SKM-1 treated with dmso at 0.1 percent for 144 hours (cell line): ENCODE measurements at regions not wholly inside any gene's neighbourhood (a gene's known extent, or its start where the extent isn't known, plus 50 kb on each side); places are given as distances from the start of the nearest gene placed in this dataset.
"Not testable (repeated sequence)": the region's sequence is repeated elsewhere in the genome, so short reads cannot be mapped to it uniquely, and the experiment has no call there.

Experiments used
- DNase-seq: peaks from one replicate; lab custom pipeline; 2025; ENCODE audit not compliant: unreplicated experiment; lab: John Stamatoyannopoulos, UW

DNA sequence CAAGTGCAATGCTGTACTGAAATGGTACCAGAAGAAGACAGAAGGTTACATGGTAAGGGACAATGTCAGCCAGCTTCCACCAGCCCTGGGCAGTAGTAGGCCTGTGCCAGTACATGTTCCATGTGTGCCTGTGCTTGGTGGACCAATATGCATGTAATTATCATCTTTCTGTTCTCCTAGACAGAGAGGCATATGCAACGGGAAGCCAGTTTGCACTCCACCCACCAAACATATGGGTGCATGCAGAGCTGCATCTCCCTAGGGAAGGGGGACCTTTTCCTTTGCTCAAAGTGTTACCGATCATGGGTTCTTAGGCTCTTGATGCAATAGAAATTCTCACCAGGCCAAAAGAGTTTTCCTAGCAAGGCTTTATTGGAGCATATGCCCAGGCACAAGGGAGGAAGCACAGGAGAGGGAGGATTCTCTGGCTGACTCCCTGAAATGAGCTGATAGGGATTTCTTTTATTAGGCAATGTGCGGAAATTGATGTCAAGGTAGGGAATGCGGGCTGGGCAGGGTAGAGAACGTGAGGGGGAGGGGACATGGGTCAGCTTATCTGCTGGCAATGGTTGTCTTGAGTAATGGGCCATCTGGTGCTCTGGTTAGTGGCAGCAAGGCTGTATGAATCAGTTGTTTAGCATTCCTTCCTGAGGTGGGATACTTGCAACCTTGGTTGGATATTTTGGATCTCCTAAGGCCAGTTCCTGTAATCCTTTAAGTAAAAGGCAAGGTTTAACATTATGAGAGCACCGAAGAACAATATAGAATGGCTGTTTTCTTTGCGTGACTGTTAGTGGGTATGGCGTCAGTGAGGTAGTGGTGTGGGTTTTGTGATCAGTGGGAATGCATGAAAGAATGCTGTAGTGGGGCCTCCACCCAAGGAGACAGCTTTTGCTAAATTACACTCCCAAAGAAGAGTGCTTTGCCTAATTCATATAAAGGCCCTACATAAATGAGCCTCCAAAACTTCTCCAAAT, 102.5 kb downstream of the CDRT15L2 start:
- not testable (repeated sequence) for DNase-seq

DNA sequence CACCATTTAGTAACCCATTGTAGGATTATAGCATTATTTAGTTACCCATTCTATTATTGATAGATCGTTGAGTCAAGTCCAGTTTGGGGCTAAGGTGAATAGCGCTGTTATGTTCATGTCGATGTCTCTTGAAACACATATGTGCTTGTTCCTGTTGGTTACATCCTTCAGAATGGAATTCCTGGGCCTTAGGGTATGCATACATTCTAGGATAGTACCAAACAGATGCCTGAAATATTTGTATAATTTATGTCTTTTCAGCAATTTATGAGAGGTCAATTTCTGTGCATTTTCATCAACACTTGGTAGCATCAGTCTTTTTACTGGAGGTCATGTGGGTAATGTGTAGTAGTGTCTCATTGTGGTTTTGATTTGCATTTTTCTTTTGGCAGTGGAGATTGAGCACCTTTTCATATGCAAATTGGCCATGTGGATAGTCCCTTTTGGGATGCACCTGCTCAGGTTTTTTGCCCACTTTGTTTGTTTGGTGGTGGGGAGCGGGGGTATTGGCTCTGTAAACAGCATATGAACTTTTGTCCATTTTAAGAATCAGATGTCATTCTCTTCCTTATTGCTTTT, 104.2 kb downstream of the CDRT15L2 start:
- not testable (repeated sequence) for DNase-seq

- DNase-seq, result not testable (repeated sequence)
These were observed 105.5 kb downstream of the CDRT15L2 start for GRCh38 chr17:20684975-20685374.

DNA sequence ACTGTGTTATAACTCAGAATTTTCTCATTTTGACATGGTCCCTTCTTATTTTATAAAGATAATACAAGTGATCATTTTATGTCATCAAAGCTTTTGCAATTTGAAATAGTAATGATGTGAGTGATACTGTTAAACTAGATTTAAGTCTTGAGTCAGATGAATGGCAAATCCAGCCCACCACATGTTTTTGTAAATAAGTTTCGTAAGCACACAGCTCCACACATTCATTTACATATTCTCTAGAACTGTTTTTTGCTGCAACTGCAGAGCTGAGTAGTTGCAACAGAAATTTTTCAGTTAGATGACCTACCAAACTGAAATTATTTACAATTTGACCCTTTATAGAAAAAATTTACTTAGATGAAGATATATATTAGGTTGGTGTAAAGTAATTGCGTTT, 108.1 kb downstream of the CDRT15L2 start:
- DNase-seq, result not testable (repeated sequence)

GRCh38 chr17:20689170-20689749, 109.7 kb downstream of the CDRT15L2 start:
- not testable (repeated sequence) for DNase-seq

DNA sequence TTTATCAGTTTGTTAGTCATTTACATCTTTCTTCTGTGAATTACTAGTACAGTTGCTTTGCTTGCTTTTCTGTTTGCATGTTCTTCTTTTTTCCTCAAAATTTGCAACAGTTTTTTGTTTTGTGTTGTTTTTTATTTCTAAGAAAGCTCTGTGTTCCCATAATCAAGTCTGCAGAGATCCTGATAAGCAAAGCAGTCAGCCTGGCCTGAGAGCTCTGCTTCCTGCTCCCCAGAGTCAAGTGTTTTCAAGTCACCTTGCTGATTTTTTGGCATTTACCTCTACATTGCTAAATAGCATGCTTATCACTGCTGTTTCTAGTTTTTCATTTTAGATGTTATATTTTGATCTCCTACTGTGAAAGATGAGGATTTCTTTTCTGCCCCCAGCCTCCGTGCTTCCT, 113.2 kb downstream of the CDRT15L2 start:
- DNase-seq, result not testable (repeated sequence)

GRCh38 chr17:20695871-20696270, 116.3 kb downstream of the CDRT15L2 start:
- DNase-seq, result not testable (repeated sequence)

DNA sequence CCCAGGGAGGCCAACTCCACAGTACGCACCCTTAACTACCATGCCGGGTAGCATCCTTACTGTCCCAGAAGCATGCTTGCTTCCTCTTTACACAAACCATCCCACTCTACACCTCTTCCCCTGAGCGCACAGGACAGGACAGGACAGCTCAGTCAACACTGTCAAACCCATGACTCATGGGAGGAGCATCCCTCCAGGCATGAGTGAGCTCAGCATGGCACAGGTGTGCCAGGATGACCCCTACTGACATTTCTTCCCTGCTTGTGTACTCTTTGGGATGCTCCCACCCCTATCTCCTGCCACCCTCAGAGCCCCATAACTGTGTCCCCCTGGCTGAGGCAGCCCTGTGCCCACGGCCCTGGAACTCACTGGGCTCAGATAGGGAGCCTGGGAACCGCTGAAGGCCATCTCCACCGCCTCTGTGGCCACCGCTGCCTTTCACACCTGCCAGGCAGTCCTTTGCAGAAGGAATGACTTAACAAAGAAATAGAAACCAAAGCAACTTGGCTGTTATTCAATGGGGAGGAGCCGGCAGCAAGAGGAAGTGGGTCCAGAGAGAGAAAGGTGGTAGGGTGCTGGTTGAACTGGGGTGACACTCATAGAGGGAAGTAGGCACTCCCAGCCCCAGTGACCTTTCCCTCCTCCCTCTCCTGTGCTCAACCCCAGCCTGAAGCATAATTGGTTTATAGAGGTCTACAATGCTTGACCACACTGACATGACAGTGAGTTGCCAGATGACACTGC, 119.1 kb downstream of the CDRT15L2 start:
- DNase-seq, result peak; percentile 72

GRCh38 chr17:20700528-20700927, 121.0 kb downstream of the CDRT15L2 start:
- DNase-seq, result not testable (repeated sequence)

GRCh38 chr17:20701366-20701765, 121.8 kb downstream of the CDRT15L2 start:
- DNase-seq, result not testable (repeated sequence)

- no peak for DNase-seq
These were observed 123.2 kb downstream of the CDRT15L2 start for GRCh38 chr17:20702692-20703091.

DNA sequence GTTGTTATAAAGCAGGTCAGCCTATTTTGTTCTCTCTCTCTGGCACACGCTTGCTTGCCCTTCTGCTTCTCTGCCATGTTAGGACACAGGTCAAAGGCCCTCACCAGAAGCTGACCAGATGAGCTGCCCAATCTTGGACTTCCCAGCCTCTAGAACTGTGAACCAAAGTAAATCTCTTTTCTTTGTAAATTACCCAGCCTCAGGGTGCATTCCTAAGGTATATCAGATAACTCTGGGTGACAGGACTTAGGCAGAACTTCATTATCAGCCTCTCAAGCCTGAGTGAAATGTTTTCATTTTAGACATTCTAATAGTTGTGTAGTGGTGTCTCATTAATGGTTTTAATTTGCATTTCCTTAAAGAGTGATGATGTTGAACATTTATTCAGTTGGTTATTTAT, 124.3 kb downstream of the CDRT15L2 start:
- no peak for DNase-seq

DNA sequence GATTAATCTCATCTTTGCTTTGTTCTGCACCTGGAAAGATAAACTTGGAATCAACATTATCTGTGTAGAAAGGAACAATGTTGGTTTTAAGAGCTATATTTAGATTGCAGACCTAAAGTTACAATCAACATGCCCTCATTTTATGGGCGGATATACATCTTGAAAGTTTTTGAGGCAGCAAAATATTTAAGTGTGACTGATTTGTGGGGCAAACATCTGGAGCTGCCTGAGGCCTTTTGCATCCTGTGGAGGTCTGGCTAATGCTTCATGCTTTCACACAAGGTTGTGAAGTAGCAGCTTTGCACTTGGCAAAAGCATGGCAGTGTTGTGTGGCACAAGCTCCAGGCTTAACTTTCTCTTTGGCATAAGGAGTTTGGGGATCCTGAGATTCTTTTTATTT, 125.7 kb downstream of the CDRT15L2 start:
- not testable (repeated sequence) for DNase-seq

GRCh38 chr17:20706751-20707373, 127.3 kb downstream of the CDRT15L2 start:
- no peak for DNase-seq

GRCh38 chr17:20708821-20709220, 129.3 kb downstream of the CDRT15L2 start:
- DNase-seq, result not testable (repeated sequence)

GRCh38 chr17:20716481-20716880, 137.0 kb downstream of the CDRT15L2 start:
- not testable (repeated sequence) for DNase-seq

DNA sequence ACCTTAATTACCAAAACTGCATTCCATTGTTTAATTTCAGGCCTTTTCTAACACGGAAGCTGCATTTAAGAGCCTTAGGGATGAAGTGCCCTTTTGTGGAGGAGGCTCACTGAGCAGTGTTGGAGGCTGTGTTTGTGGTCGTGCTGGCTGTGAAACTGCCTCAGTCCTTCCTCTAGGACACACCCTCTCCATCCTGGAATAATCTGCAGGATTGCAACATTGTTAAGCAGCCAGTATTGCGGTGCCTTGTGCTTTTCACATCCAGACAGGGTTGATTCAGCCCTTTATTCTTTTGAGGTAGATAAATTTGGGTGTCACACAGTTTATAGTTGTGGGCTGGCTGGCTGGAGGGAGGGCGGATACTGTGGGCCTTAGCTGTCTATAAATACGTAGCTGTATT, 141.6 kb downstream of the CDRT15L2 start:
- DNase-seq, result no peak

GRCh38 chr17:20724391-20724790, 144.9 kb downstream of the CDRT15L2 start:
- DNase-seq, result not testable (repeated sequence)

DNA sequence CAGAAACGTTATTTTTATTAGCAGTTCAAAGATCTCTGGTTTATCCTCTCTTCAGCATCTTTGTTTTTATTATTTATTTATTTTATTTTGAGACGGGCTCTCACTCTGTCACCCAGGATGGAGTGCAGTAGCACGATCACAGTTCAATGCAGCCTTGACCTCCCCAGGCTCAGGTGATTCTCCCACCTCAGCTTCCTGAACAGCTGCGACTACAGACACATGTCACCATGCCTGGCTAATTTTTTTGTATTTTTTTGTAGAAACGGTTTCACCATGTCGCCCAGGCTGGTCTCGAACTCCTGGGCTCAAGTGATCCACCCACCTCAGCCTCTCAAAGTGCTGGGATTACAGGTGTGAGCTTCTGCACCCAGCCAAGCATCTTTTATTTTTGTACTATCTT, 147.7 kb downstream of the CDRT15L2 start:
- not testable (repeated sequence) for DNase-seq

DNA sequence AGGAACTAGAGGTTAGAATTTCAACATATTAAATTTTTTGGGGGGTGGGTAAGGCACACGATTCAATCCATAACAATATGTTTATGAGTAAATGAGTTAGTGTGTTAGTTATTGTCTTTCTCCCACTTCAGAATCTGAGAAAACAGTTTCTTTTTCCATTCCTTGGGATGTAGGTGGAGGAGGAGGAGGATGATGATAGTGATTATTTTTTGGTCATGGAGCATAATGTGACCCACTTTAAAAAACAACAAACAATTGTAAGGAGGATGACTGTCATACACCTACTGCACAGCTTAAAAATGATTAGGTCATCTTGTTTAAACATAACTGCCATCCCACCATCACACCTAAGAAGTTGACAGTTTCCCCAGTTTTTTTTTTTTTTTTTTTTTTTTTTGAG, 148.7 kb downstream of the CDRT15L2 start:
- DNase-seq, result no peak

DNA sequence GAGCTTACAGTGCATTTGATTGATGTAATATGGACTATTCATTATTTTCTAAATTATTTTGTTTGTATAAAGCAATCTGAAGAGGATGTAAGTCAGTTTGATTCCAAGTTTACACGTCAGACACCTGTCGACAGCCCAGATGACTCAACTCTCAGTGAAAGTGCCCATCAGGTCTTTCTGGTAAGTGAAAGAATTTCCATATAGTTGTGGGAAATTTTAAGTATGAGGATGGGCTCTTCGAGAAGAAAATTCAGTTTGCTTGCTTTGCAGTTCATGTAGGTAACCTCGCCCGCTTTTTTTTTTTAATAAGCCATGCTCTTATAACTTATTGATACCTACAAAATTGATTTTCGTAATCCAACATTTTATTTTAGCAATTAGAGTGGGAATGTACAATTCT, 151.6 kb downstream of the CDRT15L2 start:
- DNase-seq, result not testable (repeated sequence)
